Activated gamma-delta T cell treated with anti-CD3 and anti-CD28 coated beads, Interleukin-2, amount 50 U/mL, for 16 hours (primary cell): ENCODE measurements at regions not wholly inside any gene's neighbourhood (a gene's known extent, or its start where the extent isn't known, plus 50 kb on each side); places are given as distances from the start of the nearest gene placed in this dataset.

Experiments
- DNase-seq: peaks from one replicate; pipeline ENCODE4 v3.0.0-alpha.2; 2020; ENCODE audit warnings: low read depth

GRCh38 chr3:46089237-46090011, 62.1 kb upstream of the XCR1 start:
- DNase-seq, result no peak

- DNase-seq, result no peak
These were observed 60.6 kb upstream of the XCR1 start for GRCh38 chr3:46087871-46088270.

- DNase-seq, result no peak
These were observed 59.7 kb upstream of the XCR1 start for GRCh38 chr3:46086986-46087385.

- no peak for DNase-seq
These were observed 58.8 kb upstream of the XCR1 start for GRCh38 chr3:46086083-46086437.

GRCh38 chr3:46085421-46086082, 58.3 kb upstream of the XCR1 start:
- no peak for DNase-seq

GRCh38 chr3:46083956-46084355, 56.7 kb upstream of the XCR1 start:
- no peak for DNase-seq

- no peak for DNase-seq
These were observed 55.6 kb upstream of the XCR1 start for GRCh38 chr3:46082849-46083248.

- DNase-seq, result no peak
These were observed 54.7 kb upstream of the XCR1 start for GRCh38 chr3:46082021-46082420.

- DNase-seq, result no peak
These were observed 53.7 kb upstream of the XCR1 start for GRCh38 chr3:46080969-46081345.

- DNase-seq, result no peak
These were observed 53.1 kb upstream of the XCR1 start for GRCh38 chr3:46080124-46080968.

GRCh38 chr3:46078712-46079400, 51.6 kb upstream of the XCR1 start:
- DNase-seq, result peak; percentile 86
